ENCODE measurements at regions not wholly inside any gene's neighbourhood (a gene's known extent, or its start where the extent isn't known, plus 50 kb on each side); places are given as distances from the start of the nearest gene placed in this dataset.

GRCh38 chr11:92067016-92067415 is 157.6 kb upstream of the FAT3 start:
- H3K4me3 ChIP-seq (ENCODE audit: control extremely low read depth in 1 of 5, extremely low read depth in 1 of 5, insufficient read depth in 1 of 5, low read depth in 2 of 5, low read length in 4 of 5), result no peak overlapping the region
- H3K27ac ChIP-seq (ENCODE audit: low read length in 2 of 2), result no peak overlapping the region
- Mint-ChIP-seq H3K9me3 (ENCODE audit: insufficient read depth) (peaks cover 2% of the 10 kb centered on the region), H3K4me1 (no peaks in the 10 kb centered on the region), H3K27me3 (no peaks in the 10 kb centered on the region), H3K4me3 (no peak overlapping the region), H3K27ac (no peak overlapping the region)
- CTCF ChIA-PET, result no interaction called here
- H3K9ac ChIP-seq (ENCODE audit: low read length), result no peak overlapping the region
- no peaks in the 10 kb centered on the region for H3K9me3 ChIP-seq (ENCODE audit: control extremely low read depth in 1 of 3, control insufficient read depth in 2 of 3, insufficient read depth in 1 of 3, low read length in 2 of 3)
- no peak for ATAC-seq (ENCODE audit: low read depth)
- no peaks in the 10 kb centered on the region for H3K4me1 ChIP-seq (ENCODE audit: control insufficient read depth in 2 of 2, insufficient read depth in 2 of 2, low read length in 2 of 2)
- H4K20me1 ChIP-seq (ENCODE audit: control insufficient read depth, insufficient read depth, low read length, poor library complexity, severe bottlenecking), result no peaks in the 10 kb centered on the region
- no peak for DNase-seq
- H3K36me3 ChIP-seq (replicated peaks in 1 of 2; ENCODE audit: control extremely low read depth in 1 of 2, control insufficient read depth in 1 of 2, extremely low read depth in 1 of 2, insufficient read depth in 2 of 2, low read length in 1 of 2), result no peaks in the 10 kb centered on the region
- no peak for TF ChIP-seq EZH2 (IDR thresholded peaks at IDR 0.05; ENCODE audit: borderline replicate concordance, insufficient read depth, low read depth, low read length, poor library complexity, severe bottlenecking)
- TF ChIP-seq CTCF (IDR thresholded peaks at IDR 0.05), result no peak
- POLR2A ChIA-PET, result no interaction called here
- H3K79me2 ChIP-seq (ENCODE audit: control insufficient read depth, insufficient read depth, low read length), result no peaks in the 10 kb centered on the region
- intact Hi-C loops (cut with micrococcal nuclease), result no loop called here
- H3K27me3 ChIP-seq (replicated peaks in 1 of 4; ENCODE audit: control extremely low read depth in 1 of 4, control insufficient read depth in 3 of 4, insufficient read depth in 4 of 4, low read length in 3 of 4), result no peaks in the 10 kb centered on the region
- H2AFZ ChIP-seq (ENCODE audit: insufficient read depth, low read depth, low read length, poor library complexity, severe bottlenecking), result no peak overlapping the region
- H3K4me2 ChIP-seq (replicated peaks; ENCODE audit: low read depth, low read length, poor library complexity, severe bottlenecking), result no peak overlapping the region

- Mint-ChIP-seq H3K27me3 (no peaks in the 10 kb centered on the region), H3K9me3 (ENCODE audit: insufficient read depth) (no peaks in the 10 kb centered on the region), H3K4me3 (no peak overlapping the region), H3K27ac (no peak overlapping the region), H3K4me1 (no peaks in the 10 kb centered on the region)
- no peak overlapping the region for H3K27ac ChIP-seq (ENCODE audit: low read length in 2 of 2)
- TF ChIP-seq EZH2 (IDR thresholded peaks at IDR 0.05; ENCODE audit: borderline replicate concordance, insufficient read depth, low read depth, low read length, poor library complexity, severe bottlenecking) (no peak), CTCF (IDR thresholded peaks at IDR 0.05) (no peak)
- no peaks in the 10 kb centered on the region for H3K27me3 ChIP-seq (replicated peaks in 1 of 4; ENCODE audit: control extremely low read depth in 1 of 4, control insufficient read depth in 3 of 4, insufficient read depth in 4 of 4, low read length in 3 of 4)
- H3K9ac ChIP-seq (ENCODE audit: low read length), result no peak overlapping the region
- no peak overlapping the region for H3K4me3 ChIP-seq (ENCODE audit: control extremely low read depth in 1 of 5, extremely low read depth in 1 of 5, insufficient read depth in 1 of 5, low read depth in 2 of 5, low read length in 4 of 5)
- ChIA-PET POLR2A (no interaction called here), CTCF (no interaction called here)
- no peaks in the 10 kb centered on the region for H3K79me2 ChIP-seq (ENCODE audit: control insufficient read depth, insufficient read depth, low read length)
- H3K36me3 ChIP-seq (replicated peaks in 1 of 2; ENCODE audit: control extremely low read depth in 1 of 2, control insufficient read depth in 1 of 2, extremely low read depth in 1 of 2, insufficient read depth in 2 of 2, low read length in 1 of 2), result no peaks in the 10 kb centered on the region
- intact Hi-C loops (cut with micrococcal nuclease), result no loop called here
- no peaks in the 10 kb centered on the region for H4K20me1 ChIP-seq (ENCODE audit: control insufficient read depth, insufficient read depth, low read length, poor library complexity, severe bottlenecking)
- no peak overlapping the region for H3K4me2 ChIP-seq (replicated peaks; ENCODE audit: low read depth, low read length, poor library complexity, severe bottlenecking)
- H3K4me1 ChIP-seq (ENCODE audit: control insufficient read depth in 2 of 2, insufficient read depth in 2 of 2, low read length in 2 of 2), result no peaks in the 10 kb centered on the region
- ATAC-seq (ENCODE audit: low read depth) (no peak), DNase-seq (no peak)
- WGBS (ENCODE audit: insufficient coverage), result 52% methylated on average over 2 of the region's 3 CpGs
- H2AFZ ChIP-seq (ENCODE audit: insufficient read depth, low read depth, low read length, poor library complexity, severe bottlenecking), result no peak overlapping the region
- no peaks in the 10 kb centered on the region for H3K9me3 ChIP-seq (ENCODE audit: control extremely low read depth in 1 of 3, control insufficient read depth in 2 of 3, insufficient read depth in 1 of 3, low read length in 2 of 3)
Measured at GRCh38 chr11:92061456-92062062, 163.1 kb upstream of the FAT3 start.
